ENCODE measurements at regions not wholly inside any gene's neighbourhood (a gene's known extent, or its start where the extent isn't known, plus 50 kb on each side); places are given as distances from the start of the nearest gene placed in this dataset.

DNA sequence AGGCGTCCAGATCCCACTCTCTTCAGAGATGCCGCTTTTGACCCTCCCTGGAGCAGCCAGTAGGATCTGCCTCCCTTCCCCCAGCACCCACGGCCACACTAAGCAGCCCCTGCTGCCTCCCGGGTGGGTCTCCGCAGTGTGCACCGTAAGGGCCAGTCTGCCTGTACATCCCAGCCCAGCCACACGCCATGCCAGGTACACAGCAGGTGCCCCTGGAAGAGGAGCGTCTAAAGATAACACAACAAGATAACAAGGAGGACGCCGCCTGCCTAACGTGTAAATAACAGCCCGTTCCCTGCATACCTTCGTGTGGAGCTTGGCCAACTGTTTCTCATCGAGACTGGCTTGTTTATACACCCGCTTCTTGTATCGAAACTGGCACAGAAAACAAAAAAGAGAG lies 139.4 kb downstream of the SHANK2 start:
- DNase-seq (ENCODE audit: insufficient read length, low spot score) (no peak), FAIRE-seq (no peak)
- TF ChIP-seq, protein P1, sequence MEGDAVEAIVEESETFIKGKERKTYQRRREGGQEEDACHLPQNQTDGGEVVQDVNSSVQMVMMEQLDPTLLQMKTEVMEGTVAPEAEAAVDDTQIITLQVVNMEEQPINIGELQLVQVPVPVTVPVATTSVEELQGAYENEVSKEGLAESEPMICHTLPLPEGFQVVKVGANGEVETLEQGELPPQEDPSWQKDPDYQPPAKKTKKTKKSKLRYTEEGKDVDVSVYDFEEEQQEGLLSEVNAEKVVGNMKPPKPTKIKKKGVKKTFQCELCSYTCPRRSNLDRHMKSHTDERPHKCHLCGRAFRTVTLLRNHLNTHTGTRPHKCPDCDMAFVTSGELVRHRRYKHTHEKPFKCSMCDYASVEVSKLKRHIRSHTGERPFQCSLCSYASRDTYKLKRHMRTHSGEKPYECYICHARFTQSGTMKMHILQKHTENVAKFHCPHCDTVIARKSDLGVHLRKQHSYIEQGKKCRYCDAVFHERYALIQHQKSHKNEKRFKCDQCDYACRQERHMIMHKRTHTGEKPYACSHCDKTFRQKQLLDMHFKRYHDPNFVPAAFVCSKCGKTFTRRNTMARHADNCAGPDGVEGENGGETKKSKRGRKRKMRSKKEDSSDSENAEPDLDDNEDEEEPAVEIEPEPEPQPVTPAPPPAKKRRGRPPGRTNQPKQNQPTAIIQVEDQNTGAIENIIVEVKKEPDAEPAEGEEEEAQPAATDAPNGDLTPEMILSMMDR (IDR thresholded peaks at IDR 0.05; ENCODE audit: insufficient read depth, missing control alignments) = no peak

DNA sequence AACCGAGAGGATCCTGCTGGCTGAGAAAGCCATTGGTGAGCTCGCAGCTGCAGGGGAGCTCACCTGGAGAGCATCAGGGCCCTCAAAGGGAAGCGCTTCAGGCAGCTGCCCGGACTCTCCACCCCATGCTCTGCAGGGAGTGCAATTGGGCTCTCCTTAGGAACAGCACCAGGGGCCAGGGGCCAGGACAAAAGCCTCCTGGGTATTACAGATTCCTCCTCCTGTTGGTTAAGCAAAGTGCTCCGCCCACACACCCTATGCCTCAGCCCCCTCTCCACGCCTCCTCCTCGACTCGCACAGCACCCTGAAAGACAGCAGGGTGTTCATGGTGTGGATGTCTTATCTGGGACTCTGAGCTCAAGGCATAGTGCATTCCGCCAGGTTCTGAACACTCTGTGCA lies 139.9 kb downstream of the SHANK2 start:
- FAIRE-seq = no peak

DNA sequence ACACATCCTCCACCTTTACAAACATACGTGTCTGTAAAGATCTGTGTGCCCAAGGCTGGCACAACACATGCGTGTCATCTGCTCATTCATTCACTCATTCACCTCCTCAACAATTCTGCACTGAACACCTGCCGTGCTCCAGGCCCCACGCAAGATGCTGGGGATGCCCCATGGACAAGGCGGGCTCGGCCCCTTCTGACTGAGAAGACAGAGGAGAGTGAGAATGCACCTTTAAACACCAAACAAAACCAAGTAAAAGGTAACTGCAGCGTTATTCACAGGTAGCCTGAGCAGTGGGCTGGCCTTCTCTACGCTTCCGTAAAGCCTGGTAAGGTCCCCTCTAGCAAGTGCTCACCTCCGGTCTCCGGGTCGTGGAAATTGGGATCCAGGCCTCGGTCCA lies 142.8 kb downstream of the SHANK2 start:
- TF ChIP-seq, protein P1 (IDR thresholded peaks at IDR 0.05; ENCODE audit: insufficient read depth, missing control alignments) = no peak
- FAIRE-seq (no peak), DNase-seq (ENCODE audit: insufficient read length, low spot score) (no peak)

More for the DNA sequence above, 139.9 kb downstream of the SHANK2 start:
- no peak for DNase-seq (ENCODE audit: insufficient read length, low spot score)
- TF ChIP-seq, protein P1 (IDR thresholded peaks at IDR 0.05; ENCODE audit: insufficient read depth, missing control alignments) = no peak

DNA sequence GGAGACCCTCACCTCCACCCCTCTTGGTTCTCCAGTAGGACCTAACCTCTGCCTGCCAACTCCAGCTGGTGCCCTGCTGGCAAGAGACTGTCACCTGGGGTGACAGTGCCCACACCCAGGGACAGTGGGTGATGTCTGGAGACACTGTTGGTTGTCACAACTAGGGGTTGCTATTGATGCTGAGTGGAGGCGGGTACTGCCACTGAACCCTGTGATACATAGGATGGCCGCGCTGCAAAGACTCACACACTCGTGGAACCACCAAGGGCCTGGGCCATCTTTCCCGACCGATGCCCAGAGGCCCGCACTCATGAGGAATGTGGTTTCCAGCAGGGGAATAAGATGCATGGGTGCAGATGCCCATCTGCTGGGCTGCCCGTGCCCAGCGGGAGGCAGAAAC lies 143.2 kb downstream of the SHANK2 start:
- TF ChIP-seq, protein P1 (IDR thresholded peaks at IDR 0.05; ENCODE audit: insufficient read depth, missing control alignments) = no peak
- no peak for DNase-seq (ENCODE audit: insufficient read length, low spot score)
- no peak for FAIRE-seq

DNA sequence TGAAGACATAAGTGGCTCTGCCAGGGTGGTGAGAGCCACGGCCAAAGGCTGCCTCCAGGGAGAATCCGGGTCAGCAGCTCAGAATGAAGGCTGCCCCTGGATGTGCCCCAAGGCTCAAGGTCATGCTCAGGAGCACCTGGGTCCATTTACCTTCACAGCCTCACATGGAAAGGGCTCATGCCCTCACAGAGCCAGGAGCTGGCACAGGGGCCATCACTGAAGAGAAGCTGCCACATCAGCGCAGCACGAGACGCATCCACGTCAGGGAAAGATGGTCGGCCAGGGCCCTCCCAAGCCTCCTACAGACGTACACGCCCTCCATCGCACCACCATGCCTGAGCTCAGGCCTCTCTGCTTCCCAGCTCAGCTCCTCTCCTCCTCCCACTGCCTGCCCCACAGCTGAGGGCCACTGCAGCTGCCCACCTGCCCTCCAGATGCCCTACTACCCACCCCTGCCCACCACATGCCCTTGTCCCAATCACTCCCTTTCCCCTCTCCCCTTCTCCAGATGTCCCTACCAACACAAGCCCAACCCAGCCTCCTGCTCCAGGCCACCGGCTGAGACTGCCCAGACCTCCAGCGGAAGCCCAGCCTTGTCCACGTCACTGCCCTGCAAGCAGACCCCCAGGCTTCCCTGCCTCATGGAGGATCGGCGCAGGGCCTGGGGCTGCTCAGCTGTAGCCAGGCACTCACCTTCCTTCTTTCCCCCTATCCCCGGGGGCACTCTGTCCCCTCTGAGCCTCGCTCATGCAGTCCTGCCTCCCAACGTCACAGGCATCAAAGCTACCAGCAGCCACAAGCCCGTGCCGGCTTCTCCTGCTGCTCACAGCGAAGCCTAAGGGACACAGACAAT lies 144.1 kb downstream of the SHANK2 start:
- no peak for FAIRE-seq

DNA sequence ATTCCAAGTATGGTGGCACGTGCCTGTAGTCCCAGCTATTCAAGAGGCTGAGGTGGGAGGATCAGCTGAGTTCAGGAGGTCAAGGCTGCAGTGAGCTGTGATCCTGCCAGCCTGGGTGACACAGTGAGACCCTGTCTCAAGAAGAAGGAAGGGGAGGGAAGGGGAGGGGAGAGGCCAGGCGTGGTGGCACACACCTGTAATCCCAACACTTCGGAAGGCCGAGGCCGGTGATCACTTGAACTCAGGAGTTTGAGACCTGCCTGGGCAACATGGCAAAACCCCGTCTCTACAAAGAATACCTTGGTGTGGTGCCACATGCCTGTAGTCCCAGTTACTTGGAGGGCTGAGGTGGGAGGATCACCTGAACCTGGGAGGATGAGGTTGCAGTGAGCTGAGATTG lies 145.7 kb downstream of the SHANK2 start:
- TF ChIP-seq, protein P1 (IDR thresholded peaks at IDR 0.05; ENCODE audit: insufficient read depth, missing control alignments) = no peak
- no peak for DNase-seq (ENCODE audit: insufficient read length, low spot score)
- no peak for FAIRE-seq

More for the DNA sequence above, 144.1 kb downstream of the SHANK2 start:
- TF ChIP-seq, protein P1 (IDR thresholded peaks at IDR 0.05; ENCODE audit: insufficient read depth, missing control alignments) = no peak
- no peak for DNase-seq (ENCODE audit: insufficient read length, low spot score)

DNA sequence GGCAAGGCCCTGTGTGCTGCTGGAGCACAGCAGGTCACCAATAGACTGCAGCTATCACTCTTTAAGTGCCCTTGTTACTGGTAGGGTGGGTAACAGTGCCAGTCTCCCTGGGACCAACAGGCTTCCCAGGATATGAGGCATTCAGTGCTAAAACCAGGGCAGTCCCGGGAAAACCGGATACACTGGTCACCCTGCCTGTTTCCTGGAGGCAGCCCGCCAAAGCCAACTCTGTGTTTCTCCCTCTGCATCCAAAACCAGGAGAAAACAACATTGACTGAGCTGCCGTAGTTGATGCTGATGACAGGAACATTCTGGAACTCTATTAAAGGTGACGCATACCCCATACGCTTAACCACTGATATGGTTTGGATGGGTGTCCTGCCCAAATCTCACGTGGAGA lies 149.1 kb downstream of the SHANK2 start:
- no peak for DNase-seq (ENCODE audit: insufficient read length, low spot score)
- FAIRE-seq = no peak
- TF ChIP-seq, protein P1 (IDR thresholded peaks at IDR 0.05; ENCODE audit: insufficient read depth, missing control alignments) = no peak

Measured in D721Med (cell line).